SK-N-MC (cell line): ENCODE measurements at regions not wholly inside any gene's neighbourhood (a gene's known extent, or its start where the extent isn't known, plus 50 kb on each side); places are given as distances from the start of the nearest gene placed in this dataset.

Experiments used
- DNase-seq: peaks from one replicate; pipeline ENCODE4 v3.0.0-alpha.2; 2011; ENCODE audit warnings: low read depth, low spot score
- H3K27ac ChIP-seq: fragments of 200-600 bp; sonication (generic); 2 replicates; pipeline ENCODE4 v1.5.1; 2016; ENCODE audit warnings: mixed run types
- H3K36me3 ChIP-seq: fragments of 200-600 bp; sonication (generic); 2 replicates; pipeline ENCODE4 v1.6.1; 2017; ENCODE audit warnings: antibody characterized with exemption, low read length, mixed read lengths; ENCODE audit not compliant: insufficient read depth
- H3K4me3 ChIP-seq: fragments of 200-600 bp; sonication (generic); 2 replicates; pipeline ENCODE4 v1.5.1; 2016
- H3K9ac ChIP-seq: fragments of 200-600 bp; sonication (generic); 2 replicates; pipeline ENCODE4 v1.8.0; 2017; ENCODE audit warnings: mixed run types, mixed read lengths; ENCODE audit not compliant: insufficient read length
- H3K9me3 ChIP-seq: fragments of 200-600 bp; sonication (generic); 2 replicates; pipeline ENCODE4 v1.6.1; 2017; ENCODE audit warnings: low read depth, mild to moderate bottlenecking, antibody characterized with exemption, low read length, moderate library complexity, mixed read lengths
- EZH2 ChIP-seq: fragments of 200-600 bp; sonication (generic); IDR thresholded peaks from one replicate; pipeline ENCODE4 v1.6.1; 2017; ENCODE audit warnings: antibody characterized with exemption
- FOXP2 ChIP-seq: optimal IDR thresholded peaks from 2 replicates; pipeline ENCODE3; 2011; ENCODE audit warnings: mild to moderate bottlenecking, moderate library complexity; ENCODE audit not compliant: insufficient read depth; ENCODE audit errors: extremely low read length, control extremely low read depth
- POLR2AphosphoS5 ChIP-seq: IDR thresholded peaks from 2 replicates; pipeline ENCODE4 v1.6.1; 2012; ENCODE audit warnings: mild to moderate bottlenecking, low read depth, low read length, borderline replicate concordance

DNA sequence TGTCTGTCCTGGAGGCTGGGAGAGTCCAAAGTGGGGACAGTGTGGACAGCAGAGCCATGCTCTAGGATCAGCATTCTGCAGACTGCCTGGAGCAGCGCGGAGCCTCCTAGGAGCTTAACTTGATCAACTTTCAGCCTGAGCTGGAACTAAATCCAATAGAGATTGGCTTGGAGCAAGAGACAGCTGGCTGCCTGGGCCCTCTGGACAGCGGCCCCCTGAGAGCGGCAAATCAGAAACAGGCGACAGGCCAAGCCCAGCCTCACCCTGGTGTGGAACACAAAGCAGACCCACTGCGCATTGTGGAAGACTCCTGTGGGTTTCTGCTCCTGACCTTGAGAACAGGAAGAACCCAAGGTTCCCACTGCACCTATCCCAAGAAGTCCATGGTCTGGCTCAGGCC is 462.2 kb downstream of the TSHZ3 start:
- DNase-seq, result no peak
- Histone ChIP-seq H3K36me3 (no peaks in the 10 kb centered on the region), H3K9ac (no peak overlapping the region), H3K27ac (no peak overlapping the region), H3K9me3 (no peaks in the 10 kb centered on the region), H3K4me3 (no peak overlapping the region)
- TF ChIP-seq FOXP2, result no peak
- no peak for TF ChIP-seq EZH2

- no peak overlapping the region for H3K4me3 ChIP-seq
- H3K9ac ChIP-seq, result no peak overlapping the region
- H3K27ac ChIP-seq, result no peak overlapping the region
- TF ChIP-seq EZH2, result no peak
- TF ChIP-seq FOXP2, result no peak
- H3K9me3 ChIP-seq, result no peaks in the 10 kb centered on the region
- no peaks in the 10 kb centered on the region for H3K36me3 ChIP-seq
- DNase-seq, result no peak
Measured at GRCh38 chr19:30886222-30886621, 463.0 kb downstream of the TSHZ3 start.

- H3K9me3 ChIP-seq, result no peaks in the 10 kb centered on the region
- H3K9ac ChIP-seq, result no peak overlapping the region
- H3K27ac ChIP-seq, result no peak overlapping the region
- DNase-seq, result no peak
- no peaks in the 10 kb centered on the region for H3K36me3 ChIP-seq
- no peak overlapping the region for H3K4me3 ChIP-seq
- no peak for TF ChIP-seq EZH2
Measured at GRCh38 chr19:30884146-30884812, 465.0 kb downstream of the TSHZ3 start.

DNA sequence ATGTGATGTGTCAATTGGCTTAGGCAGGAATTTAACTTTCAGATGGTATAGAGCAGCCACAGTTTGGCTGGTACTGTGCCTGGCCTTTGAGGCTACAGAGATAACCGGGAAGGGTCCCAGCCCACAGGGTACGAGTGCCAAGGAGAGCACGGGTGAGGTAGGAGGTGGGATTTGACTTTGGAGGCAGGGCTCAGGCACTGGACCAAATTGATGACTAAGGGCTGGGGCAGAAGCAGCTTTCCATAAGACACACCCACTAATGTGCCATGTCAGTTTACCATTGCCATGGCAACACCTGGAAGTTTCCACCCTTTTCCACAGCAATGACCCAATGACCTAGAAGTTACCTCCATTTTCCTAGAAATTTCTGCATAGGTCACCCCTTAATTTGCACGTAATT is 466.2 kb downstream of the TSHZ3 start:
- no peaks in the 10 kb centered on the region for H3K36me3 ChIP-seq
- no peak overlapping the region for H3K27ac ChIP-seq
- TF ChIP-seq FOXP2 (no peak), POLR2AphosphoS5 (no peak), EZH2 (no peak)
- no peaks in the 10 kb centered on the region for H3K9me3 ChIP-seq
- no peak overlapping the region for H3K4me3 ChIP-seq
- H3K9ac ChIP-seq, result no peak overlapping the region
- DNase-seq, result no peak

DNA sequence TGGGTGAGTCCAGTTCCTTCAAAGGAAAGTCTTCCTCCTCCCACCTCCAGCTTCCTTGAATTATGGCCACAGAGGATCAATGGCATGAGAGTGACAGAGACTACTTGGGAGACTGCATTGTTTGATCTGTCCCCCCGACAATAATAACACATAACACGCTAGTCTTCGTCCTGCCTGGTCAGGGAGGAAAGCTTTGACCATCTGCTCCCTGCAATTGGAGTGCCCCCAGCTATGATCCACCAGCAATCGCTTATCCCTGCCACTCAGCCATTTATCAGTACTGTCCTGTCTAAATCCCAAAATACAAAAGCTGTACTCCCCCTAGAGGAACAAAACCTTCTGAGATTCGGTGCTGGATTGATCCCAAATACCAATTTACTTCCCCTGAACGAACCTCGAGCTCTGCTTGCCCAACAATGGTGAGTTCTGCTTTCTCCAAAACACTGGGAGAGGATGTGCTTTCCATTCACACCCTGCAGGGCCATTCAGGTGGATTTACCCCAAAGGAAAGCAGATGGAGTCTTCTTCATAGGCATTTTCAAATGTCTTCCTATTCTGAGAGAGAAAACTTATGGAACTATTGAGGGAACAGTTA is 466.7 kb downstream of the TSHZ3 start:
- H3K4me3 ChIP-seq, result no peak overlapping the region
- TF ChIP-seq POLR2AphosphoS5 (no peak), FOXP2 (no peak), EZH2 (no peak)
- no peak for DNase-seq
- no peaks in the 10 kb centered on the region for H3K9me3 ChIP-seq
- no peaks in the 10 kb centered on the region for H3K36me3 ChIP-seq
- H3K9ac ChIP-seq, result no peak overlapping the region
- H3K27ac ChIP-seq, result no peak overlapping the region

DNA sequence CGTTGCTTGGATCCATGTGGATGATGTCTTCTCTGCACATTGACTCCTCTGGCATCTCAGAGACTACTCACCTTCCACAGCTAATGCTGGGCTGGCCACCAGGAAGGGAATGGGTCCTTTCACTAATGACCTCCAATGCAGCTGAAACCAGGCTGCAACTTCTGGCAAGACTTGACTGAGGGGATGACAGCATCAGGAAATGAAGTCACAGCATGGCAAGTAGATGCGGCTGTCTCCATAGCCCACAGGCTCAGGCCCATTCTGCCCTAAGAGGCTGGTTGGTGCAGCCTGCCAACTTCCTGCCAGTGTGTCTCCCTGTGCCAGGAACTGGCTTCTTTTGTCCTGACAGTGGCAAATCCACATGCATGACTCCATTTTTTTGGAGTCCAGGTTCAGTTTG is 467.3 kb downstream of the TSHZ3 start:
- Histone ChIP-seq H3K27ac (no peak overlapping the region), H3K9me3 (no peaks in the 10 kb centered on the region), H3K4me3 (no peak overlapping the region), H3K9ac (no peak overlapping the region), H3K36me3 (no peaks in the 10 kb centered on the region)
- no peak for TF ChIP-seq FOXP2
- no peak for DNase-seq

DNA sequence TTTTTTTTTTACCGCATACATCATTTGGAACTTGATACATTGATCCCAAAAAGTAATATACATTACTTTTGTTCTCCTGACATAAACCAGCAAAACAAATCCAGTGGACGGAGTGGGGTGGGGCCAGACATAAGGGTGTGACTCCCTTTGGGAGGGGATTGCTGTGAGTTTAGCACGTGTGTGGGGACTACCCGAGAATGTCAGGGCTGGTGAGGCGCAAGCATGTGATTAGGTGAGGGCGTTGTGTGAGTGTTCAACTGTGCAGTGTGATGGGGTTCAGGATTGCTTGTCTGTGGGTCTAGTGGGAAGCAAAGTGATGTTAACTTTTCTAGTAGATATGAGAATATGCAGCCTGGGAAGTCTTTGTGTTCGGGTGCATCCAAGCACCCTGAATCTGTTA is 468.0 kb downstream of the TSHZ3 start:
- Histone ChIP-seq H3K4me3 (no peak overlapping the region), H3K9ac (no peak overlapping the region), H3K9me3 (no peaks in the 10 kb centered on the region), H3K27ac (no peak overlapping the region), H3K36me3 (no peaks in the 10 kb centered on the region)
- DNase-seq, result no peak
- TF ChIP-seq POLR2AphosphoS5 (no peak), EZH2 (no peak), FOXP2 (no peak)

- Histone ChIP-seq H3K4me3 (no peak overlapping the region), H3K36me3 (no peaks in the 10 kb centered on the region), H3K9me3 (no peaks in the 10 kb centered on the region), H3K27ac (no peak overlapping the region), H3K9ac (no peak overlapping the region)
- no peak for DNase-seq
- TF ChIP-seq POLR2AphosphoS5 (no peak), FOXP2 (no peak)
Measured at GRCh38 chr19:30880551-30880950, 468.7 kb downstream of the TSHZ3 start.

DNA sequence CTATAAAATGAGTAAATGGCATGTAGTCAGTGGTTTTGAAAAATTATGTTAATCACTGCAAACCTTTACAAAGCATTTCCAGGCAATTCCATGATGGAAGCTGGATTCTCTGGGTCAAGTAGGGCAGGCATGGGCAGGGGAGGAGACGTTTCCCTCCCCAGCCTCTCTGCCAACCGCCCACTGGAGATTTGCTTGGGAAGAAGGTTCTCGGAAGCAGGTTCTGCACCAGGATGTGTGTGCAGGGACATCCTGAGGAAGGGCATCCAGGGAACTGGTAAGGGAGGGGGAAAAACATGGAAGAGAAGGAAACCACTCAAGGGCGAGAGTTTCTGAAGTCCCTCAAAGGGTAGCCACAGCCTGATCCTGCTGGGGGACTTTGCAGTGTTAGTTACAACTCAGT is 469.1 kb downstream of the TSHZ3 start:
- H3K9ac ChIP-seq, result no peak overlapping the region
- H3K27ac ChIP-seq, result no peak overlapping the region
- no peaks in the 10 kb centered on the region for H3K36me3 ChIP-seq
- no peak overlapping the region for H3K4me3 ChIP-seq
- no peaks in the 10 kb centered on the region for H3K9me3 ChIP-seq
- TF ChIP-seq EZH2, result no peak
- no peak for DNase-seq
